ENCODE measurements at regions not wholly inside any gene's neighbourhood (a gene's known extent, or its start where the extent isn't known, plus 50 kb on each side); places are given as distances from the start of the nearest gene placed in this dataset.
A peak's percentile ranks its signal among the peaks of the same experiment; 100 is the strongest.

DNA sequence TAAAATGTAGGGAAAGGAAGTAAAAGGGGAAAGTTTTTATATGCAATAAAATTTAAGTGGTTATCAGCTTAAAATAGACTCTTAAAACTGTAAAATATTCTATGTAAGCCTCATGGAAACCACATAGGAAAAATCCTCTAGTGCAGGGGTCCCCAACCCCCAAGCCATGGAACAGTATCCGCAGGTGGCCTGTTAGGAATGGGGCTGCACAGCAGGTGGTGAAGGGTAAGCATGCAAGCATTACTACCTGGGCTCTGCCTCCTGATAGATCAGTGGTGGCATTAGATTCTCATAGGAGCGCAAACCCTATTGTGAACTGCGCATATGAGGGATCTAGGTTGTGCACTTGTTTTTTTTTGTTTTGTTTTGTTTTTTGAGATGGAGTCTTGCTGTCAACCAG lies 1409.3 kb upstream of the CDH2 start:
- peak; percentile 35 for DNase-seq
- H2AK5ac ChIP-seq (ENCODE audit: insufficient read length, low read length), result no peak overlapping the region
- H3K36me3 Mint-ChIP-seq (ENCODE audit: insufficient read depth in 1 of 3, low read depth in 3 of 3), result peaks cover 0 to 21% (median 10%) of the 10 kb centered on the region in 3 experiments; a peak in 5 of 7 replicates
- no peak overlapping the region for H3K18ac ChIP-seq (ENCODE audit: insufficient read length, low read depth, low read length)
- H3K4ac ChIP-seq (ENCODE audit: low read depth, low read length), result no peak overlapping the region
- TF ChIP-seq, protein P1, sequence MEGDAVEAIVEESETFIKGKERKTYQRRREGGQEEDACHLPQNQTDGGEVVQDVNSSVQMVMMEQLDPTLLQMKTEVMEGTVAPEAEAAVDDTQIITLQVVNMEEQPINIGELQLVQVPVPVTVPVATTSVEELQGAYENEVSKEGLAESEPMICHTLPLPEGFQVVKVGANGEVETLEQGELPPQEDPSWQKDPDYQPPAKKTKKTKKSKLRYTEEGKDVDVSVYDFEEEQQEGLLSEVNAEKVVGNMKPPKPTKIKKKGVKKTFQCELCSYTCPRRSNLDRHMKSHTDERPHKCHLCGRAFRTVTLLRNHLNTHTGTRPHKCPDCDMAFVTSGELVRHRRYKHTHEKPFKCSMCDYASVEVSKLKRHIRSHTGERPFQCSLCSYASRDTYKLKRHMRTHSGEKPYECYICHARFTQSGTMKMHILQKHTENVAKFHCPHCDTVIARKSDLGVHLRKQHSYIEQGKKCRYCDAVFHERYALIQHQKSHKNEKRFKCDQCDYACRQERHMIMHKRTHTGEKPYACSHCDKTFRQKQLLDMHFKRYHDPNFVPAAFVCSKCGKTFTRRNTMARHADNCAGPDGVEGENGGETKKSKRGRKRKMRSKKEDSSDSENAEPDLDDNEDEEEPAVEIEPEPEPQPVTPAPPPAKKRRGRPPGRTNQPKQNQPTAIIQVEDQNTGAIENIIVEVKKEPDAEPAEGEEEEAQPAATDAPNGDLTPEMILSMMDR (conservative IDR thresholded peaks at IDR 0.05), result no peak
- no peak overlapping the region for H3K23ac ChIP-seq (ENCODE audit: insufficient read length, low read depth, low read length)
- H3K9ac ChIP-seq (ENCODE audit: extremely low read depth, insufficient read length, low read length), result no peak overlapping the region
- H3K4me2 ChIP-seq (ENCODE audit: insufficient read depth, insufficient read length, low read length), result no peak overlapping the region
- H4K20me1 ChIP-seq (ENCODE audit: control insufficient read depth, insufficient read depth, insufficient read length), result no peaks in the 10 kb centered on the region
- no peaks in the 10 kb centered on the region for H3K79me1 ChIP-seq (ENCODE audit: insufficient read depth, low read depth, low read length, poor library complexity, severe bottlenecking)
- no peaks in the 10 kb centered on the region for H3K27me3 ChIP-seq (ENCODE audit: insufficient read depth, low read length)
- H2BK12ac ChIP-seq (ENCODE audit: insufficient read length, low read depth, low read length), result no peak overlapping the region
- no peak overlapping the region for H3K27ac ChIP-seq (ENCODE audit: insufficient read length, low read depth, low read length)
- no peak overlapping the region for H3K14ac ChIP-seq (ENCODE audit: insufficient read depth, low read length)
- H3K23me2 ChIP-seq (ENCODE audit: insufficient read length, low read depth, low read length, poor library complexity, severe bottlenecking), result no peaks in the 10 kb centered on the region
- H2BK15ac ChIP-seq (ENCODE audit: low read depth, low read length), result no peak overlapping the region
- no peaks in the 10 kb centered on the region for H3K79me2 ChIP-seq (ENCODE audit: insufficient read depth, low read length)
- H2AFZ ChIP-seq (ENCODE audit: low read length), result no peak overlapping the region
- H3K9me3 ChIP-seq (ENCODE audit: control insufficient read depth, low read depth, low read length), result no peaks in the 10 kb centered on the region
- no peak overlapping the region for H4K8ac ChIP-seq (replicated peaks; ENCODE audit: insufficient read length, low read depth, low read length)
- H2BK20ac ChIP-seq (ENCODE audit: low read depth, low read length, poor library complexity, severe bottlenecking), result no peak overlapping the region
- H4K5ac ChIP-seq (ENCODE audit: insufficient read length, low read depth, low read length), result no peak overlapping the region
- H3K9me3 Mint-ChIP-seq, result peaks cover 9 to 16% of the 10 kb centered on the region in 2 experiments; a peak in 4 of 5 replicates
- no peak overlapping the region for H3T11ph ChIP-seq (ENCODE audit: low read length)
- no peaks in the 10 kb centered on the region; the same call in 1 of the 2 replicates for H3K27me3 Mint-ChIP-seq (ENCODE audit: low read depth)
- H3K4me1 ChIP-seq (ENCODE audit: insufficient read depth, low read length), result no peaks in the 10 kb centered on the region
- WGBS (ENCODE audit: extremely low coverage, insufficient read length, low lambda C conversion rate), result no CpG with 5 or more reads among the region's 3 CpGs
- peaks cover 5 to 11% of the 10 kb centered on the region in 2 experiments; a peak in 3 of 4 replicates for H3K4me1 Mint-ChIP-seq
- no peak overlapping the region for H3K56ac ChIP-seq (ENCODE audit: insufficient read length, low read depth, low read length)
- no peak overlapping the region for H2BK5ac ChIP-seq (ENCODE audit: insufficient read length, low read length)
- H2BK120ac ChIP-seq (ENCODE audit: low read depth, low read length, poor library complexity, severe bottlenecking), result no peak overlapping the region
- H3K27ac Mint-ChIP-seq, result no peak overlapping the region
- H4K91ac ChIP-seq (ENCODE audit: insufficient read length, low read depth, low read length), result no peak overlapping the region
- no peak overlapping the region for H3K4me3 Mint-ChIP-seq
